Vagina (tissue), 2 donors: ENCODE measurements at regions not wholly inside any gene's neighbourhood (a gene's known extent, or its start where the extent isn't known, plus 50 kb on each side); places are given as distances from the start of the nearest gene placed in this dataset.

Experiments
- DNase-seq, 2 donors: peaks; one replicate each; pipeline ENCODE4 v3.0.0-alpha.2; 2017; ENCODE audit errors: extremely low spot score in 2 of 2
- H3K27ac ChIP-seq: fragments of 200-600 bp; sonication (generic); one replicate; pipeline ENCODE4 v1.5.1; 2019
- H3K27me3 ChIP-seq: fragments of 200-600 bp; sonication (generic); one replicate; pipeline ENCODE4 v1.5.1; 2019
- H3K36me3 ChIP-seq, 2 donors: fragments of 200-600 bp; sonication (generic); one replicate each; pipeline ENCODE4 v1.5.1; 2017 to 2019
- H3K4me1 ChIP-seq: fragments of 200-600 bp; sonication (generic); one replicate; pipeline ENCODE4 v1.5.1; 2019
- H3K4me3 ChIP-seq, 2 donors: fragments of 200-600 bp; sonication (generic); 1 replicate in 1 of 2; 2 replicates in 1 of 2; pipeline ENCODE4 v1.5.1; 2016 to 2019
- H3K9me3 ChIP-seq: fragments of 200-600 bp; sonication (generic); one replicate; pipeline ENCODE4 v1.5.1; 2019
- CTCF ChIP-seq, 3 experiments: fragments of 450-650 bp in 2 of 3; fragments of 200-600 bp in 1 of 3; sonication (generic) in 1 of 3; IDR thresholded peaks; one replicate each; pipeline ENCODE4 v1.5.1; 2017 to 2019; ENCODE audit warnings: antibody characterized with exemption in 3 of 3, mild to moderate bottlenecking in 2 of 3, moderate library complexity in 2 of 3
- POLR2A ChIP-seq, 2 donors: fragments of 450-650 bp; IDR thresholded peaks; one replicate each; pipeline ENCODE4 v1.6.1; 2017; ENCODE audit warnings: antibody characterized with exemption in 2 of 2, mild to moderate bottlenecking in 2 of 2, moderate library complexity in 2 of 2
- POLR2AphosphoS5 ChIP-seq, 2 donors: sonication (generic); formaldehyde crosslinking; IDR thresholded peaks; one replicate each; pipeline ENCODE4 v1.9.0; 2017; ENCODE audit warnings: antibody characterized with exemption in 2 of 2, mild to moderate bottlenecking in 2 of 2, low read depth in 1 of 2; ENCODE audit not compliant: insufficient read depth in 1 of 2
- intact Hi-C: fragments of 100-400 bp; cut with DNase I; formaldehyde crosslinking; loops from one replicate; pipeline ENCODE4 v1.15.1; 2023

- DNase-seq, result no peak
- peaks cover 5% of the 10 kb centered on the region for H3K4me1 ChIP-seq
- intact Hi-C loops, result no loop called here
- TF ChIP-seq CTCF (IDR thresholded peaks at IDR 0.05) (no peak), POLR2A (IDR thresholded peaks at IDR 0.05) (no peak), POLR2AphosphoS5 (IDR thresholded peaks at IDR 0.05; ENCODE audit: insufficient read depth in 1 of 2, low read depth in 1 of 2) (no peak)
- H3K9me3 ChIP-seq, result no peaks in the 10 kb centered on the region
- no peaks in the 10 kb centered on the region for H3K36me3 ChIP-seq
- no peaks in the 10 kb centered on the region for H3K27me3 ChIP-seq
- no peak overlapping the region for H3K4me3 ChIP-seq
- no peak overlapping the region for H3K27ac ChIP-seq
Measured at GRCh38 chr4:27364509-27364908, 503.9 kb downstream of the STIM2 start.

- no peak overlapping the region for H3K4me3 ChIP-seq
- no peaks in the 10 kb centered on the region for H3K36me3 ChIP-seq
- DNase-seq, result no peak
- no peaks in the 10 kb centered on the region for H3K4me1 ChIP-seq
- TF ChIP-seq POLR2AphosphoS5 (IDR thresholded peaks at IDR 0.05; ENCODE audit: insufficient read depth in 1 of 2, low read depth in 1 of 2), result no peak
- no peak for TF ChIP-seq CTCF (IDR thresholded peaks at IDR 0.05)
- TF ChIP-seq POLR2A (IDR thresholded peaks at IDR 0.05), result no peak
- no peaks in the 10 kb centered on the region for H3K27me3 ChIP-seq
- H3K27ac ChIP-seq, result no peak overlapping the region
- no peaks in the 10 kb centered on the region for H3K9me3 ChIP-seq
- intact Hi-C loops, result no loop called here
Measured at GRCh38 chr4:27366104-27366823, 505.6 kb downstream of the STIM2 start.

GRCh38 chr4:27368781-27369180 is 508.1 kb downstream of the STIM2 start:
- no peak overlapping the region for H3K4me3 ChIP-seq
- no peak for TF ChIP-seq CTCF (IDR thresholded peaks at IDR 0.05)
- no peak for TF ChIP-seq POLR2AphosphoS5 (IDR thresholded peaks at IDR 0.05; ENCODE audit: insufficient read depth in 1 of 2, low read depth in 1 of 2)
- TF ChIP-seq POLR2A (IDR thresholded peaks at IDR 0.05), result no peak
- no peaks in the 10 kb centered on the region for H3K27me3 ChIP-seq
- DNase-seq, result no peak
- no peaks in the 10 kb centered on the region for H3K9me3 ChIP-seq
- intact Hi-C loops, result no loop called here
- H3K36me3 ChIP-seq, result no peaks in the 10 kb centered on the region
- no peak overlapping the region for H3K27ac ChIP-seq
- no peaks in the 10 kb centered on the region for H3K4me1 ChIP-seq

GRCh38 chr4:27381815-27382214 is 521.2 kb downstream of the STIM2 start:
- intact Hi-C loops, result no loop called here
- Histone ChIP-seq H3K27ac (no peak overlapping the region), H3K27me3 (no peaks in the 10 kb centered on the region), H3K4me3 (no peak overlapping the region), H3K36me3 (no peaks in the 10 kb centered on the region), H3K9me3 (no peaks in the 10 kb centered on the region), H3K4me1 (no peaks in the 10 kb centered on the region)
- DNase-seq, result no peak
- TF ChIP-seq CTCF (IDR thresholded peaks at IDR 0.05), result no peak
- no peak for TF ChIP-seq POLR2AphosphoS5 (IDR thresholded peaks at IDR 0.05; ENCODE audit: insufficient read depth in 1 of 2, low read depth in 1 of 2)
- TF ChIP-seq POLR2A (IDR thresholded peaks at IDR 0.05), result no peak

- no peak overlapping the region for H3K27ac ChIP-seq
- no peak for DNase-seq
- H3K36me3 ChIP-seq, result no peaks in the 10 kb centered on the region
- no peaks in the 10 kb centered on the region for H3K27me3 ChIP-seq
- intact Hi-C loops, result no loop called here
- H3K4me1 ChIP-seq, result no peaks in the 10 kb centered on the region
- no peak overlapping the region for H3K4me3 ChIP-seq
- no peaks in the 10 kb centered on the region for H3K9me3 ChIP-seq
- no peak for TF ChIP-seq POLR2AphosphoS5 (IDR thresholded peaks at IDR 0.05; ENCODE audit: insufficient read depth in 1 of 2, low read depth in 1 of 2)
- no peak for TF ChIP-seq POLR2A (IDR thresholded peaks at IDR 0.05)
Measured at GRCh38 chr4:27387711-27388110, 527.1 kb downstream of the STIM2 start.
